PC-9 (cell line): ENCODE measurements at regions not wholly inside any gene's neighbourhood (a gene's known extent, or its start where the extent isn't known, plus 50 kb on each side); places are given as distances from the start of the nearest gene placed in this dataset.

Experiments used
- BruUV-seq: library from RNA; stranded (reverse); fragments of 400-500 nt; replicated peaks from 2 replicates; lab custom pipeline; 2021; lab: Mats Ljungman, UMichigan
- CTCF ChIA-PET: fragments of 300-600 bp; sonication (Branson Sonifier 250); formaldehyde crosslinking; loops from one replicate; lab custom pipeline; 2022; ENCODE audit warnings: antibody characterized with exemption; lab: Charles Lee
- POLR2A ChIA-PET: fragments of 300-600 bp; sonication (Branson Sonifier 250); formaldehyde crosslinking; loops from one replicate; lab custom pipeline; 2022; ENCODE audit warnings: antibody characterized with exemption; ENCODE audit not compliant: unreplicated experiment; lab: Charles Lee
- DNase-seq, 2 experiments: peaks; one replicate each; pipeline versions ENCODE4 v3.0.0 to v3.0.0-alpha.2; 2015 to 2022; ENCODE audit warnings: mixed read lengths in 1 of 2
- H2AFZ ChIP-seq: fragments of 200-600 bp; sonication (generic); 2 replicates; pipeline ENCODE4 v1.8.1; 2017; ENCODE audit warnings: antibody characterized with exemption
- H3F3A ChIP-seq: fragments of 200-600 bp; sonication (generic); 2 replicates; pipeline ENCODE4 v1.8.1; 2017; ENCODE audit warnings: antibody characterized with exemption, mild to moderate bottlenecking, low read depth; ENCODE audit not compliant: insufficient read depth
- H3K27ac ChIP-seq: fragments of 200-600 bp; sonication (generic); 2 replicates; pipeline ENCODE4 v1.6.1; 2016; ENCODE audit warnings: mixed run types
- H3K27me3 ChIP-seq: fragments of 200-600 bp; sonication (generic); 2 replicates; pipeline ENCODE4 v1.6.1; 2016; ENCODE audit warnings: low read depth, mixed run types; ENCODE audit not compliant: insufficient read depth
- H3K36me3 ChIP-seq: fragments of 200-600 bp; sonication (generic); 2 replicates; pipeline ENCODE4 v1.6.1; 2016; ENCODE audit warnings: low read depth, mixed run types
- H3K4me1 ChIP-seq: fragments of 200-600 bp; sonication (generic); replicated peaks from 2 replicates; pipeline ENCODE4 v1.6.1; 2016; ENCODE audit warnings: mixed run types; ENCODE audit not compliant: insufficient read depth
- H3K4me2 ChIP-seq: fragments of 200-600 bp; sonication (generic); 2 replicates; pipeline ENCODE4 v1.6.1; 2017; ENCODE audit warnings: mixed run types
- H3K4me3 ChIP-seq: fragments of 200-600 bp; sonication (generic); 2 replicates; pipeline ENCODE4 v1.6.1; 2016; ENCODE audit warnings: mixed run types
- H3K79me2 ChIP-seq: fragments of 200-600 bp; sonication (generic); 2 replicates; pipeline ENCODE4 v1.6.1; 2017; ENCODE audit warnings: low read depth, mixed run types
- H3K9me2 ChIP-seq: fragments of 200-600 bp; sonication (generic); 2 replicates; pipeline ENCODE4 v1.8.1; 2017; ENCODE audit warnings: mild to moderate bottlenecking; ENCODE audit not compliant: insufficient read depth
- H3K9me3 ChIP-seq: fragments of 200-600 bp; sonication (generic); 2 replicates; pipeline ENCODE4 v1.8.1; 2016; ENCODE audit warnings: low read depth; ENCODE audit not compliant: insufficient read depth
- H4K20me1 ChIP-seq: fragments of 200-600 bp; sonication (generic); 2 replicates; pipeline ENCODE4 v1.8.1; 2017; ENCODE audit not compliant: insufficient read depth
- CTCF ChIP-seq: fragments of 200-600 bp; sonication (generic); conservative IDR thresholded peaks from 2 replicates; pipeline ENCODE4 v1.6.1; 2017; ENCODE audit warnings: mixed run types, antibody characterized with exemption, mild to moderate bottlenecking, moderate library complexity
- EZH2 ChIP-seq: fragments of 200-600 bp; sonication (generic); IDR thresholded peaks from 2 replicates; pipeline ENCODE4 v1.8.0; 2017; ENCODE audit warnings: antibody characterized with exemption, low read depth
- intact Hi-C: fragments of 100-400 bp; cut with micrococcal nuclease; formaldehyde crosslinking; loops from one replicate; pipeline ENCODE4 v1.10.0; 2022; ENCODE audit not compliant: unreplicated experiment

GRCh38 chrX:151816934-151817333, 82.4 kb downstream of the CNGA2 start:
- ChIA-PET CTCF (no interaction called here), POLR2A (no interaction called here)
- H3K27ac ChIP-seq: no peak overlapping the region
- BruUV-seq: no TSS peak
- H3F3A ChIP-seq: no peaks in the 10 kb centered on the region
- no peak overlapping the region for H2AFZ ChIP-seq
- no peaks in the 10 kb centered on the region for H3K27me3 ChIP-seq
- no peak overlapping the region for H3K4me3 ChIP-seq
- intact Hi-C loops: no loop called here
- DNase-seq: no peak
- TF ChIP-seq EZH2 (no peak), CTCF (no peak)
- H3K79me2 ChIP-seq: no peaks in the 10 kb centered on the region
- H3K36me3 ChIP-seq: no peaks in the 10 kb centered on the region
- H3K9me2 ChIP-seq: no peaks in the 10 kb centered on the region
- H3K4me2 ChIP-seq: no peak overlapping the region
- no peaks in the 10 kb centered on the region for H3K9me3 ChIP-seq
- no peaks in the 10 kb centered on the region for H3K4me1 ChIP-seq
- H4K20me1 ChIP-seq: no peaks in the 10 kb centered on the region

GRCh38 chrX:151818828-151819227, 84.3 kb downstream of the CNGA2 start:
- Histone ChIP-seq H3K9me3 (no peaks in the 10 kb centered on the region), H2AFZ (no peak overlapping the region), H3K36me3 (no peaks in the 10 kb centered on the region), H3K4me1 (no peaks in the 10 kb centered on the region), H3K4me2 (no peak overlapping the region), H3K27ac (no peak overlapping the region), H4K20me1 (no peaks in the 10 kb centered on the region), H3K79me2 (no peaks in the 10 kb centered on the region), H3K9me2 (no peaks in the 10 kb centered on the region), H3F3A (no peaks in the 10 kb centered on the region), H3K27me3 (no peaks in the 10 kb centered on the region), H3K4me3 (no peak overlapping the region)
- TF ChIP-seq EZH2 (no peak), CTCF (no peak)
- CTCF ChIA-PET: no interaction called here
- BruUV-seq: no TSS peak
- POLR2A ChIA-PET: no interaction called here
- no peak for DNase-seq
- intact Hi-C loops: no loop called here

GRCh38 chrX:151821226-151821625, 86.7 kb downstream of the CNGA2 start:
- H3K79me2 ChIP-seq: no peaks in the 10 kb centered on the region
- H3K4me1 ChIP-seq: peaks cover 23% of the 10 kb centered on the region
- H3K9me2 ChIP-seq: no peaks in the 10 kb centered on the region
- H3F3A ChIP-seq: peaks cover 19% of the 10 kb centered on the region
- DNase-seq: no peak
- no peaks in the 10 kb centered on the region for H3K9me3 ChIP-seq
- H3K4me2 ChIP-seq: no peak overlapping the region
- POLR2A ChIA-PET: interaction anchor here (0.5 to 0.6 kb wide), 2 partner anchors 330 to 731 kb away, joined by 3 to 6 read pairs; no protein-coding TSS in a partner anchor
- BruUV-seq: no TSS peak
- H3K4me3 ChIP-seq: no peak overlapping the region
- no peak for TF ChIP-seq CTCF
- no peaks in the 10 kb centered on the region for H3K27me3 ChIP-seq
- no peaks in the 10 kb centered on the region for H3K36me3 ChIP-seq
- H4K20me1 ChIP-seq: no peaks in the 10 kb centered on the region
- no peak overlapping the region for H2AFZ ChIP-seq
- intact Hi-C loops: no loop called here
- CTCF ChIA-PET: no interaction called here
- H3K27ac ChIP-seq: no peak overlapping the region
